Keratinocyte (primary cell): ENCODE measurements at regions not wholly inside any gene's neighbourhood (a gene's known extent, or its start where the extent isn't known, plus 50 kb on each side); places are given as distances from the start of the nearest gene placed in this dataset.

Experiments used
- DNase-seq: peaks from one replicate; pipeline ENCODE4 v3.0.0-alpha.2; 2011; ENCODE audit warnings: low read depth, missing footprints, low spot score
- FAIRE-seq: peaks from 2 replicates; lab custom pipeline; 2011; peaks lifted over from hg19 to GRCh38; lab: Jason Lieb, UNC
- H2AFZ ChIP-seq: 2 replicates; pipeline ENCODE4 v1.6.0; 2012; ENCODE audit warnings: low read length, control low read depth, inconsistent platforms; ENCODE audit not compliant: control insufficient read depth
- H3K27ac ChIP-seq: 2 replicates; pipeline ENCODE4 v1.5.1; 2011; ENCODE audit warnings: low read length; ENCODE audit not compliant: control insufficient read depth, insufficient read depth
- H3K27me3 ChIP-seq: 3 replicates; pipeline ENCODE4 v1.6.0; 2011; ENCODE audit warnings: low read length; ENCODE audit not compliant: control insufficient read depth, insufficient read depth; ENCODE audit errors: extremely low read depth
- H3K36me3 ChIP-seq, 2 experiments: 2 replicates in 1 of 2; 3 replicates in 1 of 2; pipeline ENCODE4 v1.5.1; 2011; ENCODE audit warnings: low read length in 2 of 2, mild to moderate bottlenecking in 1 of 2; ENCODE audit not compliant: control insufficient read depth in 2 of 2, insufficient read depth in 2 of 2; ENCODE audit errors: extremely low read depth in 1 of 2
- H3K4me1 ChIP-seq: 3 replicates; pipeline ENCODE4 v1.5.1; 2011; ENCODE audit warnings: low read length; ENCODE audit not compliant: control insufficient read depth, insufficient read depth; ENCODE audit errors: extremely low read depth
- H3K4me2 ChIP-seq: 3 replicates; pipeline ENCODE4 v1.6.0; 2011; ENCODE audit warnings: low read depth, low read length; ENCODE audit not compliant: control insufficient read depth, insufficient read depth; ENCODE audit errors: extremely low read depth
- H3K4me3 ChIP-seq, 3 experiments: fragments of 200-600 bp in 1 of 3; sonication (generic) in 1 of 3; 2 replicates in 2 of 3; 3 replicates in 1 of 3; pipeline ENCODE4 v1.5.1; 2011 to 2016; ENCODE audit warnings: low read length in 3 of 3, mild to moderate bottlenecking in 3 of 3, control low read depth in 2 of 3, inconsistent platforms in 1 of 3, low read depth in 1 of 3, mixed read lengths in 1 of 3, mixed run types in 1 of 3, moderate library complexity in 1 of 3; ENCODE audit not compliant: control insufficient read depth in 2 of 3, insufficient read depth in 2 of 3; ENCODE audit errors: extremely low read depth in 1 of 3
- H3K79me2 ChIP-seq: 2 replicates; pipeline ENCODE4 v1.6.0; 2012; ENCODE audit warnings: low read length; ENCODE audit not compliant: control insufficient read depth, insufficient read depth
- H3K9ac ChIP-seq: 3 replicates; pipeline ENCODE4 v1.6.0; 2011; ENCODE audit warnings: low read length; ENCODE audit not compliant: control insufficient read depth, insufficient read depth; ENCODE audit errors: extremely low read depth
- H3K9me1 ChIP-seq: 3 replicates; pipeline ENCODE4 v1.6.0; 2011; ENCODE audit warnings: low read length; ENCODE audit not compliant: control insufficient read depth, insufficient read depth; ENCODE audit errors: extremely low read depth
- H3K9me3 ChIP-seq: 2 replicates; pipeline ENCODE4 v1.5.1; 2012; ENCODE audit warnings: low read depth, low read length; ENCODE audit not compliant: control insufficient read depth
- H4K20me1 ChIP-seq: 3 replicates; pipeline ENCODE4 v1.6.0; 2011; ENCODE audit warnings: low read length; ENCODE audit not compliant: control insufficient read depth, insufficient read depth; ENCODE audit errors: extremely low read depth
- EZH2 ChIP-seq: IDR thresholded peaks from one replicate; pipeline ENCODE4 v1.6.1; 2012; ENCODE audit warnings: inconsistent platforms, mild to moderate bottlenecking, low read length, moderate library complexity
- dilution Hi-C: fragments of 300-500 bp; cut with MboI; formaldehyde crosslinking; loops from one replicate; pipeline ENCODE4 v1.7.0; 2020; ENCODE audit warnings: low sequenced_read_pairs; ENCODE audit not compliant: extremely low pct_ligation_motif_present
- TF ChIP-seq, protein P1 (sequence below), 3 experiments: IDR thresholded peaks in 1 of 3; conservative IDR thresholded peaks in 1 of 3; optimal IDR thresholded peaks in 1 of 3; 2 replicates in 2 of 3; 3 replicates in 1 of 3; pipeline versions ENCODE3 to v1.5.1; 2011; ENCODE audit warnings: low read length in 3 of 3, mild to moderate bottlenecking in 3 of 3, moderate library complexity in 2 of 3, control low read depth in 1 of 3, inconsistent platforms in 1 of 3; ENCODE audit not compliant: insufficient read depth in 2 of 3; ENCODE audit errors: extremely low read depth in 1 of 3

DNA sequence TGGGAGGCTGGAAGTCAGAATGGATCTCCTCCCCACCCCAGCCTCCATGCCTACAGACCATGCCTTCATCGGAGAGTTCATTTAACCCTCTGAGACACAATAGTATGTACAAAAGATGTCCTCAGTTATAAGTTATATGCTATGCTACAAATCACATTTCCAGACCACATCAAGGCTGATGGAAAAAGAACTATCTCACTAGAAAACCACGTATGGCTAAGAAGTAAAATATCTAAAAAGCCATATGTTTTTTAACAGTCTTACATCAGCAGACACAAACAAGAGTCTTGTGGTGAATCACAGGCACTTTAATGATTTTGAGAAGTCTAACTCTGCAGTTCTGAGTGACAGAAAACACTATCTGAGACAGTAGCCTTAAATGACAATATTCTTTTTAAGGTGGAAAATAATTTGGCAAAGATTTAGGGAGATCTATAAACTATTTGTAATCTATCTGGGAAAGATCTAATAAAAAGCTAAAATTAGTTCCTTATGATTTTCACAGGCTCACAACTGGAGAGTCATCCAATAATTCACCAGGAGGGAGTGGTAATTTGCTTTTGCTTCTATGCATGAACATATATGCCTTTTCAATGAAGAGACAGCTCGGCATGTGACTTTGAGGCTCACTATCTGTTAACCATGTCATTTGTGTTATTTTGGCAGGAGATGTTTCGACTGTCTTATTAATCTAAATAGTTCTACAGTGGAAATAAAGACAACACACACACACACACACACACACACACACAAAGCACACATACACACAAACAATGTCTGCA, 197.5 kb downstream of the IRS1 start:
- H3K4me3 ChIP-seq, result no peak overlapping the region
- TF ChIP-seq EZH2, result no peak
- TF ChIP-seq, protein P1, sequence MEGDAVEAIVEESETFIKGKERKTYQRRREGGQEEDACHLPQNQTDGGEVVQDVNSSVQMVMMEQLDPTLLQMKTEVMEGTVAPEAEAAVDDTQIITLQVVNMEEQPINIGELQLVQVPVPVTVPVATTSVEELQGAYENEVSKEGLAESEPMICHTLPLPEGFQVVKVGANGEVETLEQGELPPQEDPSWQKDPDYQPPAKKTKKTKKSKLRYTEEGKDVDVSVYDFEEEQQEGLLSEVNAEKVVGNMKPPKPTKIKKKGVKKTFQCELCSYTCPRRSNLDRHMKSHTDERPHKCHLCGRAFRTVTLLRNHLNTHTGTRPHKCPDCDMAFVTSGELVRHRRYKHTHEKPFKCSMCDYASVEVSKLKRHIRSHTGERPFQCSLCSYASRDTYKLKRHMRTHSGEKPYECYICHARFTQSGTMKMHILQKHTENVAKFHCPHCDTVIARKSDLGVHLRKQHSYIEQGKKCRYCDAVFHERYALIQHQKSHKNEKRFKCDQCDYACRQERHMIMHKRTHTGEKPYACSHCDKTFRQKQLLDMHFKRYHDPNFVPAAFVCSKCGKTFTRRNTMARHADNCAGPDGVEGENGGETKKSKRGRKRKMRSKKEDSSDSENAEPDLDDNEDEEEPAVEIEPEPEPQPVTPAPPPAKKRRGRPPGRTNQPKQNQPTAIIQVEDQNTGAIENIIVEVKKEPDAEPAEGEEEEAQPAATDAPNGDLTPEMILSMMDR (optimal IDR thresholded peaks at IDR 0.05 in 1 of 3, IDR thresholded peaks at IDR 0.05 in 1 of 3, conservative IDR thresholded peaks at IDR 0.05 in 1 of 3; ENCODE audit: extremely low read depth in 1 of 3, insufficient read depth in 2 of 3, low read length in 3 of 3), result no peak
- H3K9me1 ChIP-seq, result no peaks in the 10 kb centered on the region
- dilution Hi-C loops, result no loop called here
- H3K79me2 ChIP-seq, result no peaks in the 10 kb centered on the region
- H3K9ac ChIP-seq, result no peak overlapping the region
- no peak overlapping the region for H2AFZ ChIP-seq
- H4K20me1 ChIP-seq, result no peaks in the 10 kb centered on the region
- H3K4me1 ChIP-seq, result no peaks in the 10 kb centered on the region
- no peaks in the 10 kb centered on the region for H3K36me3 ChIP-seq
- H3K27ac ChIP-seq, result no peak overlapping the region
- no peaks in the 10 kb centered on the region for H3K27me3 ChIP-seq
- DNase-seq (no peak), FAIRE-seq (no peak)
- H3K4me2 ChIP-seq, result no peak overlapping the region
- no peaks in the 10 kb centered on the region for H3K9me3 ChIP-seq

DNA sequence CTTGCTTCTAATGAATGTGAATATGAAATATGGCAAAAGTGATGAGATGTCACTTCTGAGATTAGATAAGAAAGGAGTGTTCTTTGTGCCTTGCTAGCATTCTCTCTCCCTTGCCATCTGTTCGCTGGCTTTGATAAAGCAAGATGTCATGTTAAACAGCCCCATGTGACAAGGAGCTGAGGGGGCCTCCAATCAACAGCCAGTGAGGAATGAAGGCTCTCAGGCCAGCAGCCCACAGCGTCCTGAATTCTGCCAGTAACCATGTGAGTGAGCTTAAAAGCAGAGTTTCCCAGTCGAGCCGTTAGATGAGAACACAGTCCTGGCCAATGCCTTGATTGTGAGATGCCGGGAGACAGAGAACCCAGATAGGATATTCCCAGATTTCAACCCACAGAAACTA, 198.8 kb downstream of the IRS1 start:
- dilution Hi-C loops, result no loop called here
- Histone ChIP-seq H3K9me1 (no peaks in the 10 kb centered on the region), H3K4me1 (no peaks in the 10 kb centered on the region), H4K20me1 (no peaks in the 10 kb centered on the region), H3K36me3 (no peaks in the 10 kb centered on the region), H2AFZ (no peak overlapping the region), H3K27me3 (no peaks in the 10 kb centered on the region), H3K27ac (no peak overlapping the region), H3K4me3 (no peak overlapping the region), H3K9me3 (no peaks in the 10 kb centered on the region), H3K9ac (no peak overlapping the region), H3K4me2 (no peak overlapping the region), H3K79me2 (no peaks in the 10 kb centered on the region)
- FAIRE-seq, result no peak
- TF ChIP-seq, protein P1 (optimal IDR thresholded peaks at IDR 0.05 in 1 of 3, IDR thresholded peaks at IDR 0.05 in 1 of 3, conservative IDR thresholded peaks at IDR 0.05 in 1 of 3; ENCODE audit: extremely low read depth in 1 of 3, insufficient read depth in 2 of 3, low read length in 3 of 3), result no peak
- TF ChIP-seq EZH2, result no peak
- DNase-seq, result no peak
